Stimulated activated CD4-positive, alpha-beta T cell treated with anti-CD3 and anti-CD28 coated beads, Interleukin-2, amount 100 ng/mL, for 48 hours (primary cell): ENCODE measurements at regions not wholly inside any gene's neighbourhood (a gene's known extent, or its start where the extent isn't known, plus 50 kb on each side); places are given as distances from the start of the nearest gene placed in this dataset.

Experiments used
- DNase-seq, 2 donors: peaks; one replicate each; pipeline ENCODE4 v3.0.0-alpha.2; 2020

GRCh38 chr11:91947215-91947820 is 277.3 kb upstream of the FAT3 start:
- no peak for DNase-seq

GRCh38 chr11:91946397-91946951 is 278.1 kb upstream of the FAT3 start:
- DNase-seq, result no peak

- no peak for DNase-seq
These were observed 289.5 kb upstream of the FAT3 start for GRCh38 chr11:91935120-91935519.

- DNase-seq, result no peak
These were observed 292.3 kb upstream of the FAT3 start for GRCh38 chr11:91932151-91932821.

- no peak for DNase-seq
These were observed 297.2 kb upstream of the FAT3 start for GRCh38 chr11:91927448-91927847.

GRCh38 chr11:91926965-91927364 is 297.7 kb upstream of the FAT3 start:
- DNase-seq, result no peak

- DNase-seq, result no peak
These were observed 301.8 kb upstream of the FAT3 start for GRCh38 chr11:91922846-91923245.

- DNase-seq, result no peak
These were observed 302.6 kb upstream of the FAT3 start for GRCh38 chr11:91921974-91922373.

- DNase-seq, result no peak
These were observed 311.2 kb upstream of the FAT3 start for GRCh38 chr11:91913407-91913806.

GRCh38 chr11:91912322-91912721 is 312.3 kb upstream of the FAT3 start:
- DNase-seq, result no peak

- no peak for DNase-seq
These were observed 317.6 kb upstream of the FAT3 start for GRCh38 chr11:91906871-91907624.

- DNase-seq, result no peak
These were observed 319.5 kb upstream of the FAT3 start for GRCh38 chr11:91904792-91905785.

- no peak for DNase-seq
These were observed 322.3 kb upstream of the FAT3 start for GRCh38 chr11:91902312-91902711.

- no peak for DNase-seq
These were observed 344.0 kb upstream of the FAT3 start for GRCh38 chr11:91880660-91881059.

- no peak for DNase-seq
These were observed 347.9 kb upstream of the FAT3 start for GRCh38 chr11:91876746-91877145.

- no peak for DNase-seq
These were observed 352.4 kb upstream of the FAT3 start for GRCh38 chr11:91872243-91872642.

GRCh38 chr11:91871791-91872190 is 352.8 kb upstream of the FAT3 start:
- no peak for DNase-seq

- no peak for DNase-seq
These were observed 353.6 kb upstream of the FAT3 start for GRCh38 chr11:91871048-91871447.

GRCh38 chr11:91869686-91870085 is 354.9 kb upstream of the FAT3 start:
- DNase-seq, result no peak

GRCh38 chr11:91866642-91867041 is 358.0 kb upstream of the FAT3 start:
- DNase-seq, result no peak

GRCh38 chr11:91860661-91861060 is 364.0 kb upstream of the FAT3 start:
- no peak for DNase-seq

- no peak for DNase-seq
These were observed 365.0 kb upstream of the FAT3 start for GRCh38 chr11:91859666-91860065.

GRCh38 chr11:91857179-91857578 is 367.4 kb upstream of the FAT3 start:
- DNase-seq, result no peak
